ENCODE measurements at regions not wholly inside any gene's neighbourhood (a gene's known extent, or its start where the extent isn't known, plus 50 kb on each side); places are given as distances from the start of the nearest gene placed in this dataset.

- TF ChIP-seq ZNF473 (tag by site-specific recombination; IDR thresholded peaks at IDR 0.05) = no peak
- TF ChIP-seq TCF7L2 (IDR thresholded peaks at IDR 0.05; ENCODE audit: borderline replicate concordance, low read depth, low read length) = no peak
- no peak for TF ChIP-seq ZNF704 (tag by site-specific recombination; IDR thresholded peaks at IDR 0.05)
- no peak for TF ChIP-seq ZNF391 (tag by site-specific recombination; IDR thresholded peaks at IDR 0.05; ENCODE audit: borderline replicate concordance, low read depth)
- no peak for TF ChIP-seq PRDM2 (tag by site-specific recombination; IDR thresholded peaks at IDR 0.05; ENCODE audit: borderline replicate concordance)
- no peak for TF ChIP-seq ELK4 (IDR thresholded peaks at IDR 0.05; ENCODE audit: borderline replicate concordance, low read depth, low read length)
- no peak for TF ChIP-seq ZSCAN30 (tag by site-specific recombination; IDR thresholded peaks at IDR 0.05)
- TF ChIP-seq, protein P1, sequence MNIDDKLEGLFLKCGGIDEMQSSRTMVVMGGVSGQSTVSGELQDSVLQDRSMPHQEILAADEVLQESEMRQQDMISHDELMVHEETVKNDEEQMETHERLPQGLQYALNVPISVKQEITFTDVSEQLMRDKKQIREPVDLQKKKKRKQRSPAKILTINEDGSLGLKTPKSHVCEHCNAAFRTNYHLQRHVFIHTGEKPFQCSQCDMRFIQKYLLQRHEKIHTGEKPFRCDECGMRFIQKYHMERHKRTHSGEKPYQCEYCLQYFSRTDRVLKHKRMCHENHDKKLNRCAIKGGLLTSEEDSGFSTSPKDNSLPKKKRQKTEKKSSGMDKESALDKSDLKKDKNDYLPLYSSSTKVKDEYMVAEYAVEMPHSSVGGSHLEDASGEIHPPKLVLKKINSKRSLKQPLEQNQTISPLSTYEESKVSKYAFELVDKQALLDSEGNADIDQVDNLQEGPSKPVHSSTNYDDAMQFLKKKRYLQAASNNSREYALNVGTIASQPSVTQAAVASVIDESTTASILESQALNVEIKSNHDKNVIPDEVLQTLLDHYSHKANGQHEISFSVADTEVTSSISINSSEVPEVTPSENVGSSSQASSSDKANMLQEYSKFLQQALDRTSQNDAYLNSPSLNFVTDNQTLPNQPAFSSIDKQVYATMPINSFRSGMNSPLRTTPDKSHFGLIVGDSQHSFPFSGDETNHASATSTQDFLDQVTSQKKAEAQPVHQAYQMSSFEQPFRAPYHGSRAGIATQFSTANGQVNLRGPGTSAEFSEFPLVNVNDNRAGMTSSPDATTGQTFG (tag by site-specific recombination; IDR thresholded peaks at IDR 0.05; ENCODE audit: borderline replicate concordance) = no peak
- no peak for TF ChIP-seq ZNF311 (tag by site-specific recombination; IDR thresholded peaks at IDR 0.05; ENCODE audit: borderline replicate concordance)
- no peak for TF ChIP-seq ZNF223 (tag by site-specific recombination; IDR thresholded peaks at IDR 0.05)
- no peak for TF ChIP-seq PRDM1 (tag by site-specific recombination; IDR thresholded peaks at IDR 0.05)
- TF ChIP-seq, protein P2, sequence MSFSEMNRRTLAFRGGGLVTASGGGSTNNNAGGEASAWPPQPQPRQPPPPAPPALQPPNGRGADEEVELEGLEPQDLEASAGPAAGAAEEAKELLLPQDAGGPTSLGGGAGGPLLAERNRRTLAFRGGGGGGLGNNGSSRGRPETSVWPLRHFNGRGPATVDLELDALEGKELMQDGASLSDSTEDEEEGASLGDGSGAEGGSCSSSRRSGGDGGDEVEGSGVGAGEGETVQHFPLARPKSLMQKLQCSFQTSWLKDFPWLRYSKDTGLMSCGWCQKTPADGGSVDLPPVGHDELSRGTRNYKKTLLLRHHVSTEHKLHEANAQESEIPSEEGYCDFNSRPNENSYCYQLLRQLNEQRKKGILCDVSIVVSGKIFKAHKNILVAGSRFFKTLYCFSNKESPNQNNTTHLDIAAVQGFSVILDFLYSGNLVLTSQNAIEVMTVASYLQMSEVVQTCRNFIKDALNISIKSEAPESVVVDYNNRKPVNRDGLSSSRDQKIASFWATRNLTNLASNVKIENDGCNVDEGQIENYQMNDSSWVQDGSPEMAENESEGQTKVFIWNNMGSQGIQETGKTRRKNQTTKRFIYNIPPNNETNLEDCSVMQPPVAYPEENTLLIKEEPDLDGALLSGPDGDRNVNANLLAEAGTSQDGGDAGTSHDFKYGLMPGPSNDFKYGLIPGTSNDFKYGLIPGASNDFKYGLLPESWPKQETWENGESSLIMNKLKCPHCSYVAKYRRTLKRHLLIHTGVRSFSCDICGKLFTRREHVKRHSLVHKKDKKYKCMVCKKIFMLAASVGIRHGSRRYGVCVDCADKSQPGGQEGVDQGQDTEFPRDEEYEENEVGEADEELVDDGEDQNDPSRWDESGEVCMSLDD (tag by site-specific recombination; IDR thresholded peaks at IDR 0.05) = no peak
These were observed 350.7 kb downstream of the EFNB2 start (continued) for GRCh38 chr13:106184790-106185189.
